ENCODE measurements at regions not wholly inside any gene's neighbourhood (a gene's known extent, or its start where the extent isn't known, plus 50 kb on each side); places are given as distances from the start of the nearest gene placed in this dataset.

- no peak for TF ChIP-seq ZBTB40 (IDR thresholded peaks at IDR 0.05; ENCODE audit: borderline replicate concordance)
- no peak for TF ChIP-seq ZBTB11 (CRISPR knock-in tag; IDR thresholded peaks at IDR 0.05)
- TF ChIP-seq REST (IDR thresholded peaks at IDR 0.05; ENCODE audit: low read depth, low read length): no peak
Measured at GRCh38 chr17:54117452-54117851, 294.7 kb downstream of the KIF2B start (continued).

Measured in GM12878 (cell line).